HEK293 (cell line): ENCODE measurements at regions not wholly inside any gene's neighbourhood (a gene's known extent, or its start where the extent isn't known, plus 50 kb on each side); places are given as distances from the start of the nearest gene placed in this dataset.

Experiments
- TCF7L2 ChIP-seq: IDR thresholded peaks from 2 replicates; pipeline ENCODE4 v1.6.1; 2011; ENCODE audit warnings: low read depth, mild to moderate bottlenecking, inconsistent platforms, low read length, moderate library complexity, borderline replicate concordance
- YY1 ChIP-seq: fragments of 450-650 bp; formaldehyde crosslinking; IDR thresholded peaks from 2 replicates; pipeline ENCODE4 v1.5.1; 2018; ENCODE audit warnings: missing biosample characterization, missing genetic modification characterization
- ZFP69B ChIP-seq: fragments of 450-650 bp; formaldehyde crosslinking; IDR thresholded peaks from 2 replicates; pipeline ENCODE4 v1.5.1; 2016; ENCODE audit warnings: missing biosample characterization, missing genetic modification characterization
- ZNF169 ChIP-seq: fragments of 450-650 bp; formaldehyde crosslinking; IDR thresholded peaks from 2 replicates; pipeline ENCODE4 v1.5.1; 2016; ENCODE audit warnings: missing biosample characterization, missing genetic modification characterization
- ZNF529 ChIP-seq: fragments of 450-650 bp; formaldehyde crosslinking; IDR thresholded peaks from 2 replicates; pipeline ENCODE4 v1.5.1; 2017; ENCODE audit warnings: missing genetic modification characterization, missing biosample characterization; ENCODE audit not compliant: insufficient replicate concordance
- ZNF701 ChIP-seq: fragments of 450-650 bp; formaldehyde crosslinking; IDR thresholded peaks from 2 replicates; pipeline ENCODE4 v1.5.1; 2016; ENCODE audit warnings: missing biosample characterization, missing genetic modification characterization
- TF ChIP-seq, protein P1 (sequence below): fragments of 450-650 bp; formaldehyde crosslinking; IDR thresholded peaks from 2 replicates; pipeline ENCODE4 v1.5.1; 2016; ENCODE audit warnings: missing biosample characterization, missing genetic modification characterization
- TF ChIP-seq, protein P2 (sequence below): sonication (generic); formaldehyde crosslinking; IDR thresholded peaks from 2 replicates; pipeline ENCODE4 v1.8.1; 2022; ENCODE audit warnings: mild to moderate bottlenecking, moderate library complexity, missing genetic modification reagents
- TF ChIP-seq, protein P3 (sequence below): fragments of 450-650 bp; formaldehyde crosslinking; IDR thresholded peaks from 2 replicates; pipeline ENCODE4 v1.5.1; 2016; ENCODE audit warnings: missing biosample characterization, missing genetic modification characterization
- TF ChIP-seq, protein P4 (sequence below): fragments of 450-650 bp; formaldehyde crosslinking; IDR thresholded peaks from 2 replicates; pipeline ENCODE4 v1.5.1; 2017; ENCODE audit warnings: missing biosample characterization, missing genetic modification characterization
- TF ChIP-seq, protein P5 (sequence below): fragments of 450-650 bp; formaldehyde crosslinking; IDR thresholded peaks from 2 replicates; pipeline ENCODE4 v1.5.1; 2016; ENCODE audit warnings: missing biosample characterization, missing genetic modification characterization

DNA sequence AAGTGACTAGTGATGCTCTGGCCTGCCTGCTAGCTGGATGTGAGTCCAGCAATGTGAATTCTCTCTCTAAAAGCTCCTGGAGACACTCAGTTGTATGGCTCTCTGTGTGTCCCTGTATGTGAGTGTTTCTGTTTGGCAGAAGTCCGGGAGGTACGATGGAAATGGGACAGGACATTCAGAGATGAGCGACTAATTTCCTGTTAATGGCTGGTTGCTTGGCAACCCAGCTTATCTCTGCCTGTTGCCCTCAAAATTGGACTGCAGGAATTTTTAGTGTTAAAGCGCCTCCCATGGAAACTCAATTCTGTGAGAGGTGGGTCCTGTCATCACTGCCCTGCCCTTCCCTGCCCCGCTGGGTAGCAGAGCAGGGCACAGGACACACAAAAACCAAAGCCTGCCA, 136.8 kb upstream of the LRFN2 start:
- TF ChIP-seq TCF7L2: no peak
- TF ChIP-seq ZNF529 (tag by site-specific recombination): no peak
- TF ChIP-seq, protein P1, sequence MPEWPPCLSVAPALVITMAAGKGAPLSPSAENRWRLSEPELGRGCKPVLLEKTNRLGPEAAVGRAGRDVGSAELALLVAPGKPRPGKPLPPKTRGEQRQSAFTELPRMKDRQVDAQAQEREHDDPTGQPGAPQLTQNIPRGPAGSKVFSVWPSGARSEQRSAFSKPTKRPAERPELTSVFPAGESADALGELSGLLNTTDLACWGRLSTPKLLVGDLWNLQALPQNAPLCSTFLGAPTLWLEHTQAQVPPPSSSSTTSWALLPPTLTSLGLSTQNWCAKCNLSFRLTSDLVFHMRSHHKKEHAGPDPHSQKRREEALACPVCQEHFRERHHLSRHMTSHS: no peak
- TF ChIP-seq, protein P2, sequence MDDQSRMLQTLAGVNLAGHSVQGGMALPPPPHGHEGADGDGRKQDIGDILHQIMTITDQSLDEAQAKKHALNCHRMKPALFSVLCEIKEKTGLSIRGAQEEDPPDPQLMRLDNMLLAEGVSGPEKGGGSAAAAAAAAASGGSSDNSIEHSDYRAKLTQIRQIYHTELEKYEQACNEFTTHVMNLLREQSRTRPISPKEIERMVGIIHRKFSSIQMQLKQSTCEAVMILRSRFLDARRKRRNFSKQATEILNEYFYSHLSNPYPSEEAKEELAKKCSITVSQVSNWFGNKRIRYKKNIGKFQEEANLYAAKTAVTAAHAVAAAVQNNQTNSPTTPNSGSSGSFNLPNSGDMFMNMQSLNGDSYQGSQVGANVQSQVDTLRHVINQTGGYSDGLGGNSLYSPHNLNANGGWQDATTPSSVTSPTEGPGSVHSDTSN (CRISPR knock-in tag): no peak
- TF ChIP-seq YY1: no peak
- TF ChIP-seq ZFP69B: no peak
- no peak for TF ChIP-seq ZNF169 (tag by site-specific recombination)
- TF ChIP-seq, protein P3, sequence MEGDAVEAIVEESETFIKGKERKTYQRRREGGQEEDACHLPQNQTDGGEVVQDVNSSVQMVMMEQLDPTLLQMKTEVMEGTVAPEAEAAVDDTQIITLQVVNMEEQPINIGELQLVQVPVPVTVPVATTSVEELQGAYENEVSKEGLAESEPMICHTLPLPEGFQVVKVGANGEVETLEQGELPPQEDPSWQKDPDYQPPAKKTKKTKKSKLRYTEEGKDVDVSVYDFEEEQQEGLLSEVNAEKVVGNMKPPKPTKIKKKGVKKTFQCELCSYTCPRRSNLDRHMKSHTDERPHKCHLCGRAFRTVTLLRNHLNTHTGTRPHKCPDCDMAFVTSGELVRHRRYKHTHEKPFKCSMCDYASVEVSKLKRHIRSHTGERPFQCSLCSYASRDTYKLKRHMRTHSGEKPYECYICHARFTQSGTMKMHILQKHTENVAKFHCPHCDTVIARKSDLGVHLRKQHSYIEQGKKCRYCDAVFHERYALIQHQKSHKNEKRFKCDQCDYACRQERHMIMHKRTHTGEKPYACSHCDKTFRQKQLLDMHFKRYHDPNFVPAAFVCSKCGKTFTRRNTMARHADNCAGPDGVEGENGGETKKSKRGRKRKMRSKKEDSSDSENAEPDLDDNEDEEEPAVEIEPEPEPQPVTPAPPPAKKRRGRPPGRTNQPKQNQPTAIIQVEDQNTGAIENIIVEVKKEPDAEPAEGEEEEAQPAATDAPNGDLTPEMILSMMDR (tag by site-specific recombination): no peak
- TF ChIP-seq, protein P4, sequence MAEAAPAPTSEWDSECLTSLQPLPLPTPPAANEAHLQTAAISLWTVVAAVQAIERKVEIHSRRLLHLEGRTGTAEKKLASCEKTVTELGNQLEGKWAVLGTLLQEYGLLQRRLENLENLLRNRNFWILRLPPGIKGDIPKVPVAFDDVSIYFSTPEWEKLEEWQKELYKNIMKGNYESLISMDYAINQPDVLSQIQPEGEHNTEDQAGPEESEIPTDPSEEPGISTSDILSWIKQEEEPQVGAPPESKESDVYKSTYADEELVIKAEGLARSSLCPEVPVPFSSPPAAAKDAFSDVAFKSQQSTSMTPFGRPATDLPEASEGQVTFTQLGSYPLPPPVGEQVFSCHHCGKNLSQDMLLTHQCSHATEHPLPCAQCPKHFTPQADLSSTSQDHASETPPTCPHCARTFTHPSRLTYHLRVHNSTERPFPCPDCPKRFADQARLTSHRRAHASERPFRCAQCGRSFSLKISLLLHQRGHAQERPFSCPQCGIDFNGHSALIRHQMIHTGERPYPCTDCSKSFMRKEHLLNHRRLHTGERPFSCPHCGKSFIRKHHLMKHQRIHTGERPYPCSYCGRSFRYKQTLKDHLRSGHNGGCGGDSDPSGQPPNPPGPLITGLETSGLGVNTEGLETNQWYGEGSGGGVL: no peak
- TF ChIP-seq, protein P5, sequence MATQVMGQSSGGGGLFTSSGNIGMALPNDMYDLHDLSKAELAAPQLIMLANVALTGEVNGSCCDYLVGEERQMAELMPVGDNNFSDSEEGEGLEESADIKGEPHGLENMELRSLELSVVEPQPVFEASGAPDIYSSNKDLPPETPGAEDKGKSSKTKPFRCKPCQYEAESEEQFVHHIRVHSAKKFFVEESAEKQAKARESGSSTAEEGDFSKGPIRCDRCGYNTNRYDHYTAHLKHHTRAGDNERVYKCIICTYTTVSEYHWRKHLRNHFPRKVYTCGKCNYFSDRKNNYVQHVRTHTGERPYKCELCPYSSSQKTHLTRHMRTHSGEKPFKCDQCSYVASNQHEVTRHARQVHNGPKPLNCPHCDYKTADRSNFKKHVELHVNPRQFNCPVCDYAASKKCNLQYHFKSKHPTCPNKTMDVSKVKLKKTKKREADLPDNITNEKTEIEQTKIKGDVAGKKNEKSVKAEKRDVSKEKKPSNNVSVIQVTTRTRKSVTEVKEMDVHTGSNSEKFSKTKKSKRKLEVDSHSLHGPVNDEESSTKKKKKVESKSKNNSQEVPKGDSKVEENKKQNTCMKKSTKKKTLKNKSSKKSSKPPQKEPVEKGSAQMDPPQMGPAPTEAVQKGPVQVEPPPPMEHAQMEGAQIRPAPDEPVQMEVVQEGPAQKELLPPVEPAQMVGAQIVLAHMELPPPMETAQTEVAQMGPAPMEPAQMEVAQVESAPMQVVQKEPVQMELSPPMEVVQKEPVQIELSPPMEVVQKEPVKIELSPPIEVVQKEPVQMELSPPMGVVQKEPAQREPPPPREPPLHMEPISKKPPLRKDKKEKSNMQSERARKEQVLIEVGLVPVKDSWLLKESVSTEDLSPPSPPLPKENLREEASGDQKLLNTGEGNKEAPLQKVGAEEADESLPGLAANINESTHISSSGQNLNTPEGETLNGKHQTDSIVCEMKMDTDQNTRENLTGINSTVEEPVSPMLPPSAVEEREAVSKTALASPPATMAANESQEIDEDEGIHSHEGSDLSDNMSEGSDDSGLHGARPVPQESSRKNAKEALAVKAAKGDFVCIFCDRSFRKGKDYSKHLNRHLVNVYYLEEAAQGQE (tag by site-specific recombination): no peak
- TF ChIP-seq ZNF701 (tag by site-specific recombination): no peak
